Esophagus squamous epithelium (tissue), 4 donors: ENCODE measurements at regions not wholly inside any gene's neighbourhood (a gene's known extent, or its start where the extent isn't known, plus 50 kb on each side); places are given as distances from the start of the nearest gene placed in this dataset.

Experiments
- POLR2A ChIP-seq, 4 donors: fragments of 450-650 bp; IDR thresholded peaks; one replicate each; pipeline ENCODE4 v1.6.1; 2017; ENCODE audit warnings: antibody characterized with exemption in 4 of 4, mild to moderate bottlenecking in 4 of 4, moderate library complexity in 3 of 4
- TF ChIP-seq, protein P1 (sequence below), 6 experiments: fragments of 450-650 bp in 4 of 6; fragments of 200-600 bp in 2 of 6; sonication (generic) in 2 of 6; IDR thresholded peaks; one replicate each; pipeline ENCODE4 v1.5.1; 2016 to 2019; ENCODE audit warnings: antibody characterized with exemption in 6 of 6, mild to moderate bottlenecking in 4 of 6, moderate library complexity in 4 of 6

DNA sequence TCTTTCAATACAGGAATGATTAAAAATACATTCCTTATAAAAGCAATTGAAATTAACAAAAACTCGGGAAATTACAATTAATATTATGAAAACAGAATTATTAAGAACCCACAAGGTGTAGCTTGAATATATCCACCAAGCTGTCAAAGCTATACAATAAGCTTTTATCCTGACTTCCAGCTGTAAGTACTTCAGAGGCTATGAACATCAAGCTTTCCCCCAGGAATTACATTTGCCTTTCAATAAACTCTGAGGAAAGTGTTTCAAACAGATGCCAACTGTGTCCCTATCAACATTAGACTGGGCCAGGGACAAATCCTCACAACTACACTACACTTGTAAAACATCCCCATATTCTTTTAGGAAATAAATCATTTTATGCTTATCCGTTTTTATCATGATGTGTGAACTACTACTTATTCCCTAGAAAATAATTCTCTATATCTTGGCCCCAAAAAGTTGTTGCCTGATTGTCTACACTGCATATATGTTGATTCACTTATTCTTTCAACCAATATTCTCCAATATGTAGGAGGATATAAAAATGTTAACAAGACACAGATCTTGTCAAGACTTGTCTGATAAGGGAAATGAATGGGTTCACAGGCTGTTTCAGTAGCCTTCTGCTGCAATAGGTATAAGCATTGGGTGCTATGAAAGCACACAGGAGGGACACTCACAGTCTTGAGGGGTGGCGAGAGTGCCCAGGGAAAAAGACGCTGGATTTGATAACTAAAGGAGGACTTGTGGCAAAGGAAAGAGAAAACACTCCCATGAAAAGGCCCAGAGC, 494.1 kb downstream of the CENPC start:
- TF ChIP-seq, protein P1, sequence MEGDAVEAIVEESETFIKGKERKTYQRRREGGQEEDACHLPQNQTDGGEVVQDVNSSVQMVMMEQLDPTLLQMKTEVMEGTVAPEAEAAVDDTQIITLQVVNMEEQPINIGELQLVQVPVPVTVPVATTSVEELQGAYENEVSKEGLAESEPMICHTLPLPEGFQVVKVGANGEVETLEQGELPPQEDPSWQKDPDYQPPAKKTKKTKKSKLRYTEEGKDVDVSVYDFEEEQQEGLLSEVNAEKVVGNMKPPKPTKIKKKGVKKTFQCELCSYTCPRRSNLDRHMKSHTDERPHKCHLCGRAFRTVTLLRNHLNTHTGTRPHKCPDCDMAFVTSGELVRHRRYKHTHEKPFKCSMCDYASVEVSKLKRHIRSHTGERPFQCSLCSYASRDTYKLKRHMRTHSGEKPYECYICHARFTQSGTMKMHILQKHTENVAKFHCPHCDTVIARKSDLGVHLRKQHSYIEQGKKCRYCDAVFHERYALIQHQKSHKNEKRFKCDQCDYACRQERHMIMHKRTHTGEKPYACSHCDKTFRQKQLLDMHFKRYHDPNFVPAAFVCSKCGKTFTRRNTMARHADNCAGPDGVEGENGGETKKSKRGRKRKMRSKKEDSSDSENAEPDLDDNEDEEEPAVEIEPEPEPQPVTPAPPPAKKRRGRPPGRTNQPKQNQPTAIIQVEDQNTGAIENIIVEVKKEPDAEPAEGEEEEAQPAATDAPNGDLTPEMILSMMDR (IDR thresholded peaks at IDR 0.05) = no peak
- no peak for TF ChIP-seq POLR2A (IDR thresholded peaks at IDR 0.05)
